Heart right ventricle (tissue), 16 donors: ENCODE measurements at regions not wholly inside any gene's neighbourhood (a gene's known extent, or its start where the extent isn't known, plus 50 kb on each side); places are given as distances from the start of the nearest gene placed in this dataset.
A peak's percentile ranks its signal among the peaks of the same experiment; 100 is the strongest.
"Not testable (repeated sequence)": the region's sequence is repeated elsewhere in the genome, so short reads cannot be mapped to it uniquely, and the experiment has no call there.

Source experiments
- ATAC-seq, 8 donors: fragments of 200-7000 bp; cut with Tn5 transposase; one replicate each; pipeline ENCODE4 v1.9.1; 2020; ENCODE audit warnings: mild to moderate bottlenecking in 8 of 8, moderate library complexity in 8 of 8, moderate number of reproducible peaks in 1 of 8
- DNase-seq, 2 donors: peaks; one replicate each; pipeline ENCODE4 v3.0.0-alpha.2; 2020
- H3K27ac ChIP-seq, 10 donors: fragments of 200-600 bp; sonication (generic) in 2 of 10; one replicate each; pipeline versions ENCODE4 v1.5.0 to v1.8.0; 2020 to 2022; ENCODE audit warnings: mild to moderate bottlenecking in 3 of 10
- H3K27me3 ChIP-seq, 7 donors: fragments of 200-600 bp; one replicate each; pipeline ENCODE4 v1.8.0; 2021 to 2022; ENCODE audit warnings: mild to moderate bottlenecking in 2 of 7
- H3K36me3 ChIP-seq, 9 donors: fragments of 200-600 bp; sonication (generic) in 1 of 9; one replicate each; pipeline versions ENCODE4 v1.5.0 to v1.8.0; 2020 to 2022; ENCODE audit warnings: mild to moderate bottlenecking in 2 of 9
- H3K4me1 ChIP-seq, 9 donors: fragments of 200-600 bp; sonication (generic) in 1 of 9; one replicate each; pipeline versions ENCODE4 v1.5.0 to v1.8.0; 2020 to 2022; ENCODE audit warnings: mild to moderate bottlenecking in 4 of 9
- H3K4me3 ChIP-seq, 10 donors: fragments of 200-600 bp; sonication (generic) in 2 of 10; one replicate each; pipeline versions ENCODE4 v1.5.0 to v1.8.0; 2020 to 2022; ENCODE audit warnings: mild to moderate bottlenecking in 7 of 10, moderate library complexity in 2 of 10
- H3K9me3 ChIP-seq, 11 donors: fragments of 200-600 bp in 10 of 11; sonication (generic) in 2 of 11; one replicate each; pipeline versions ENCODE4 v1.5.0 to v1.8.0; 2013 to 2022; ENCODE audit warnings: mild to moderate bottlenecking in 2 of 11, control low read depth in 1 of 11, moderate library complexity in 1 of 11
- CTCF ChIP-seq, 9 donors: fragments of 200-600 bp; sonication (generic) in 2 of 9; IDR thresholded peaks; one replicate each; pipeline versions ENCODE4 v1.5.0 to v1.8.0; 2021 to 2022; ENCODE audit warnings: antibody characterized with exemption in 9 of 9, mild to moderate bottlenecking in 5 of 9, moderate library complexity in 1 of 9
- WGBS, 2 donors: extraction: QIAGEN DNeasy Blood & Tissue Kit; methylation state at CpG; one replicate each; pipeline ENCODE4 v1.1.7; 2013; ENCODE audit warnings: inconsistent platforms in 1 of 2; 5-methylcytosine and 5-hydroxymethylcytosine counted together
- intact Hi-C, 10 donors: fragments of 100-400 bp; cut with DNase I; formaldehyde crosslinking; loops; one replicate each; pipeline versions ENCODE4 v1.11.1 to v1.14.2; 2022
- donor health status: Arrhythmogenic right ventricular cardiomyopathy.
- donor health status: ischemic (EF 13 %, LVEDD 7.1; RV severe dilation, severe dysfunction).
- donor health status: healthy with polysubstance abuse.
- donor health status: DM: no; HTN: yes; CAD: no.
- donor health status: DM: no; HTN: no; CAD: no.
- donor health status: ischemic (EF 25% LVEDD 6.9; RV normal size, moderate dysfunction).
- donor health status: ischemic (EF 25% LVEDD 5.7; RV mildly dilated, moderate dysfunction).
- donor health status: healthy.
- donor health status: DM: yes; HTN: yes; CAD: no.
- donor health status: Ischemic cardiomyopathy.
- donor health status: ischemic (EF 35%, LVEDD 5.7; RV mildly dilated, moderate dysfunction).
- donor health status: nonischemic (EF 11% LVEDD 7.7; RV severe dilation, severe dysfunction).
- donor health status: DM: yes; HTN: yes; CAD: no.
- donor health status: PGD.
- donor health status: ischemic (EF 29% LVEDD 5.4; RV normal size, mild dysfunction).
- donor health status: nonischemic (EF 23%, LVEDD 6.1; RV moderate dilation, normal function).

DNA sequence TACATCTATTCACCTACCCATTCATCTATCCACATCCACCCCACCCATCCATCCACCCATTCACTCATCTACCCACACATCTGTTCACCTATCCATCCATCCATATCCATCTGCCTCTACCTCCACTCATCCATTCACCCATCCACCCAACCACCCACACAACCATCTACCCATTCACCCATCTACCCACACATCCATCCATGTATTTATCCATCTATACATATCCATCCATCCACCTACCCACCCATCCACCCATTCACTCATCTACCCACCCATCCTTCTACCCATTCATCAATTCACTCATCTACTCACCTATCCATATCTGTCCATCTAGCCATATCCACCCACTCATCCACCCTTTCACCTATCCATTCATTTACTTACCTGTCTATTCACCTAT lies 187.6 kb downstream of the ASB1 start:
- no peaks in the 10 kb centered on the region for H3K4me1 ChIP-seq
- H3K36me3 ChIP-seq, result no peaks in the 10 kb centered on the region
- no peak overlapping the region for H3K27ac ChIP-seq
- intact Hi-C loops, result no loop called here
- no peak for ATAC-seq
- no peak for DNase-seq
- H3K4me3 ChIP-seq, result no peak overlapping the region
- H3K9me3 ChIP-seq, result peaks cover 0 to 30% (median 15%) of the 10 kb centered on the region in 11 donors
- no peak for TF ChIP-seq CTCF (IDR thresholded peaks at IDR 0.05)
- H3K27me3 ChIP-seq, result peaks cover 0 to 4% (median 0%) of the 10 kb centered on the region in 7 donors

- WGBS, 2 donors, result 80 to 91% methylated on average over 5 of the region's 5 CpGs
- no peak overlapping the region for H3K27ac ChIP-seq
- H3K9me3 ChIP-seq, result peaks cover 0 to 22% (median 7%) of the 10 kb centered on the region in 11 donors
- ATAC-seq (no peak), DNase-seq (no peak)
- H3K36me3 ChIP-seq, result no peaks in the 10 kb centered on the region
- H3K27me3 ChIP-seq, result peaks cover 0 to 5% (median 0%) of the 10 kb centered on the region in 7 donors
- no peaks in the 10 kb centered on the region for H3K4me1 ChIP-seq
- TF ChIP-seq CTCF (IDR thresholded peaks at IDR 0.05), result no peak
- H3K4me3 ChIP-seq, result no peak overlapping the region
- intact Hi-C loops, result no loop called here
These were observed 188.5 kb downstream of the ASB1 start for GRCh38 chr2:238615187-238615586.

- TF ChIP-seq CTCF (IDR thresholded peaks at IDR 0.05), result no peak
- H3K4me1 ChIP-seq, result no peaks in the 10 kb centered on the region
- H3K9me3 ChIP-seq, result peaks cover 0 to 10% (median 4%) of the 10 kb centered on the region in 11 donors
These were observed 190.0 kb downstream of the ASB1 start for GRCh38 chr2:238616681-238617080.

DNA sequence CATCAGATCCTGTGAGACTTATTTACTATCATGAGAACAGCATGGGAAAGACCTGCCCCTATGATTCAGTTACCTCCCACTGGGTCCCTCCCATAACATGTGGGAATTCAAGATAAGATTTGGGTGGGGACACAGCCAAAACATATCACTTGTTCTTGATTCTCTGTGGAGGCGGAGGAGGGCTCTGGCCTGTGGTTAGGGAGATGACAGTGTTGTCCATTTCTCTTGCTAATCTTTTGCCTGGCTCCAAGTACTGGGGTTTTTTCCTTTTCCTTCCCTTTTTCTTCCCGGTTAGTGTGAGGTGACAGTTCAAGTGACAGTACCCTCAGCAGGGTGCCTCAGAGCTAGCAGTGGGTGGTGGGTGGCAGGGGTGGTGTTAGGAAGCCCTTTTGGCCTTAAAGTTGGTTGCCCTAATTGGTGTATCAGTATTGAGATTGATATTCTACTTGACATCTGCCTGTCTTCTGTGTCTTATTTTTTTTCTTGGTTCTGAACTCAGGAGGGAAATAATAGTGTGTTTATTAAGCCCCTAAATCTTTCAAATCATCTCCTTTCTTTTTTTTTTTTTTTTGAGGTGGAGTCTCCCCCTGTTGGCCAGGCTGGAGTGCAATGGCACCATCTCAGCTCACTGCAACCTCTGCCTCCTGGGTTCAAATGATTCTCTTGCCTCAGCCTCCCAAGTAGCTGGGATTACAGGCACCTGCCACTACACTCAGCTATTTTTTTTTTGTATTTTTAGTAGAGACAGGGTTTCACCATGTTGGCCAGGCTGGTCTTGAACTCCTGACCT lies 192.0 kb downstream of the ASB1 start:
- H3K4me3 ChIP-seq, H3K4me1 ChIP-seq, H3K36me3 ChIP-seq, ATAC-seq, DNase-seq, H3K9me3 ChIP-seq, H3K27me3 ChIP-seq, H3K27ac ChIP-seq, intact Hi-C loops: not testable (repeated sequence)
- TF ChIP-seq CTCF (IDR thresholded peaks at IDR 0.05), result peak in 1 of 9 donors; percentile 44
- WGBS, 2 donors, result 44 to 51% methylated on average over 2 of the region's 2 CpGs

More at GRCh38 chr2:238616681-238617080, 190.0 kb downstream of the ASB1 start:
- H3K27ac ChIP-seq, result no peak overlapping the region
- no peak overlapping the region for H3K4me3 ChIP-seq
- no peak for DNase-seq
- H3K36me3 ChIP-seq, result no peaks in the 10 kb centered on the region
- intact Hi-C loops, result no loop called here
- ATAC-seq, result no peak
- 67 to 69% methylated on average over 5 of the region's 5 CpGs for WGBS, 2 donors
- peaks cover 0 to 7% (median 0%) of the 10 kb centered on the region in 7 donors for H3K27me3 ChIP-seq
